ENCODE measurements at regions not wholly inside any gene's neighbourhood (a gene's known extent, or its start where the extent isn't known, plus 50 kb on each side); places are given as distances from the start of the nearest gene placed in this dataset.

DNA sequence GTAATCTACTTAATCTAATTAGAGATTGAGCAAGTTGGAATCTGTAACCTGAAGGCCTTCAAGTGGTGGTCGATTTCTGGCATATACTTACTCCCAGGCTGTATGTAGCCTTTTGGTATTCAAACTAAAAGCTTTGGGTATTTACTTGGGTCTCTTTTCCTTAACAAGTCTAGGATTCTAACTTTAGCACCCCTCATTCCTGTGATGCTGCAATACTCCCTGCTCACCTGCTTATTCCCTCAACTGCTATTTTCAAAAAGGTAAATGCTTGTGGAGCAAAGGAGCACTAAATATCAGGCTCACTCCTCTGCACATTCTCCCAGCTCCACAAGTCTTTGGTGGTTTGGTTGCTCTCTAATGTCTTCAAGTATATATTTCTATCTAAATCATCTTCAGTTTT lies 68.0 kb upstream of the CYYR1 start:
- Histone ChIP-seq H3K27me3 (no peaks in the 10 kb centered on the region), H3K4me3 (no peak overlapping the region), H3K9me3 (no peaks in the 10 kb centered on the region), H3K27ac (no peak overlapping the region), H3K36me3 (no peaks in the 10 kb centered on the region), H3K4me1 (no peaks in the 10 kb centered on the region)
- ATAC-seq (ENCODE audit: low FRiP score in 2 of 2) (no peak), DNase-seq (no peak)
- no peak for TF ChIP-seq EP300 (IDR thresholded peaks at IDR 0.05)
- TF ChIP-seq POLR2A (IDR thresholded peaks at IDR 0.05) = no peak
- WGBS, 2 donors = 72 to 87% methylated on average over 1 of the region's 1 CpG

DNA sequence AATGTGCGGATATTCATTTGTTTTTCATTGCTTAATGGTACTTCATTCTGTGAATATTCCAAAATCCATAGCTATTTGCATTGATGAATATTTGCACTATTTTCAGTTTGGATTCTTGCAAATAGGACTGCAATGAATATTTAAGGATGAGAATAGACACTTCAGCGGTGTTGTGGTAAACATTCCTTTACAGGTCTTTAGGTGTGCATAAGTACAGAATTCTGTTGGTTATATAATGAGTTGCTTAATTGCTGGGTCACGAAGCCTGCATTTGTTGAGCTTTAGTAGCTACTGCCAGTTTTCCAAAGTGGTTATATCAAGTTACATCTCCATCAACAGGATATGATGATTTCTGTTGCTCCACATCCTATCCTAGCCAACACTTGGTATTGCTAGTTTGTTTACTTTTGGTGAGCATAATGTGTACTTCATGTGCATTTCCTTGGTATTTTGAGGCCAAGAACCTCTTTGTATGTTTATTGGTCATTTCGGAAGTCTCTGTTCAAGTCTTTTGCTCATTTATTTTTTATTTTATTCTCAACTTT lies 64.2 kb upstream of the CYYR1 start:
- TF ChIP-seq, protein P1, sequence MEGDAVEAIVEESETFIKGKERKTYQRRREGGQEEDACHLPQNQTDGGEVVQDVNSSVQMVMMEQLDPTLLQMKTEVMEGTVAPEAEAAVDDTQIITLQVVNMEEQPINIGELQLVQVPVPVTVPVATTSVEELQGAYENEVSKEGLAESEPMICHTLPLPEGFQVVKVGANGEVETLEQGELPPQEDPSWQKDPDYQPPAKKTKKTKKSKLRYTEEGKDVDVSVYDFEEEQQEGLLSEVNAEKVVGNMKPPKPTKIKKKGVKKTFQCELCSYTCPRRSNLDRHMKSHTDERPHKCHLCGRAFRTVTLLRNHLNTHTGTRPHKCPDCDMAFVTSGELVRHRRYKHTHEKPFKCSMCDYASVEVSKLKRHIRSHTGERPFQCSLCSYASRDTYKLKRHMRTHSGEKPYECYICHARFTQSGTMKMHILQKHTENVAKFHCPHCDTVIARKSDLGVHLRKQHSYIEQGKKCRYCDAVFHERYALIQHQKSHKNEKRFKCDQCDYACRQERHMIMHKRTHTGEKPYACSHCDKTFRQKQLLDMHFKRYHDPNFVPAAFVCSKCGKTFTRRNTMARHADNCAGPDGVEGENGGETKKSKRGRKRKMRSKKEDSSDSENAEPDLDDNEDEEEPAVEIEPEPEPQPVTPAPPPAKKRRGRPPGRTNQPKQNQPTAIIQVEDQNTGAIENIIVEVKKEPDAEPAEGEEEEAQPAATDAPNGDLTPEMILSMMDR (IDR thresholded peaks at IDR 0.05) = no peak
- no peak for TF ChIP-seq POLR2A (IDR thresholded peaks at IDR 0.05)
- TF ChIP-seq EP300 (IDR thresholded peaks at IDR 0.05) = no peak
- no peak for TF ChIP-seq POLR2AphosphoS5 (IDR thresholded peaks at IDR 0.05)
- WGBS, 2 donors = 55 to 60% methylated on average over 4 of the region's 4 CpGs
- DNase-seq (no peak), ATAC-seq (ENCODE audit: low FRiP score in 2 of 2) (no peak)
- no peak overlapping the region for H3K27ac ChIP-seq
- no peaks in the 10 kb centered on the region for H3K4me1 ChIP-seq
- H3K9me3 ChIP-seq = peaks cover 0 to 8% (median 4%) of the 10 kb centered on the region in 4 donors
- no peaks in the 10 kb centered on the region for H3K27me3 ChIP-seq
- H3K4me3 ChIP-seq = no peak overlapping the region
- H3K36me3 ChIP-seq = no peaks in the 10 kb centered on the region

DNA sequence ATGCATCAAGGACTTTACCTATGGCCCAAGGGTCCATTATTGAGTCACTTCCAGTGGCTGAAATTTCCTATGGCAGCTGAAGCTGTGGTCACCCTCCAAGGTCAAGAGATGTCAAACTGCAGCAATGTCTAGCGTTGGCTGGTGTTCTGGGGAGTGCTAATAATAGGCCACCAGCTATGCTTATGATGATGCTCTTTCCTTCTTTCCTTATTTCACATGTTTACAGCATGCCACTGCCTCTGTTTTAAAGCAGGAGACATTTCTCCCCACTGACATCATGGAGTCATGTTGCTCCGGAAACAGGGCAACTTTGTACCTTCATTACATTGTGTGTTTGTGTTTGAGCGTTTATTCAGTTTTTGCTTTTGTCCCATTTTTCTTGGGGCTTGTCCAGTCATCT lies 62.6 kb upstream of the CYYR1 start:
- Histone ChIP-seq H3K9me3 (peaks cover 0 to 8% (median 4%) of the 10 kb centered on the region in 4 donors), H3K27me3 (no peaks in the 10 kb centered on the region), H3K27ac (no peak overlapping the region), H3K4me1 (no peaks in the 10 kb centered on the region), H3K4me3 (no peak overlapping the region), H3K36me3 (no peaks in the 10 kb centered on the region)
- DNase-seq (no peak), ATAC-seq (ENCODE audit: low FRiP score in 2 of 2) (no peak)
- TF ChIP-seq POLR2AphosphoS5 (IDR thresholded peaks at IDR 0.05) (no peak), POLR2A (IDR thresholded peaks at IDR 0.05) (no peak), EP300 (IDR thresholded peaks at IDR 0.05) (no peak)
- TF ChIP-seq, protein P1 (IDR thresholded peaks at IDR 0.05) = no peak
- 80 to 83% methylated on average over 3 of the region's 3 CpGs for WGBS, 2 donors

DNA sequence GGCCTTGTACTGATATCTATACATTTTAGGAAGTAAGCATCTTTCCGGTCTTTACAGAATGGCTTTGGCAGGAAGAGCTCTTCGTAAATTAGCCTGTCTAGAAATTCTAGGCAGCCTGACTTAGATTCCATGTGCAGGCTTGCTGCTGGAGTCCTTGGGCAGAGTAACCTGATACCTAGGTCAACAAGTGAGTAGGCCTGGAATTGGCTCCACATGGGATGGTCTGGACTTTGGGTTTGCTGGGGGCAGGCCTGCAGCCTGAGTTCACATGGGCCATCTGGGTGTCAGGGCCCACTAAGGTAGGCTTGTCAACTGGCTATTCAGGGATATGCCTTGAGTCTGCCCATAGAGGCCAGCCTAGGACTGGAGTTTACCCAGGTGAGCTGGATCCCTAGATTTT lies 59.6 kb upstream of the CYYR1 start:
- Histone ChIP-seq H3K27me3 (no peaks in the 10 kb centered on the region), H3K4me1 (no peaks in the 10 kb centered on the region), H3K4me3 (no peak overlapping the region), H3K27ac (no peak overlapping the region), H3K36me3 (no peaks in the 10 kb centered on the region), H3K9me3 (peaks cover 0 to 8% (median 4%) of the 10 kb centered on the region in 4 donors)
- ATAC-seq (ENCODE audit: low FRiP score in 2 of 2) (no peak), DNase-seq (no peak)
- WGBS, 2 donors = 48 to 71% methylated on average over 2 of the region's 2 CpGs
- TF ChIP-seq POLR2AphosphoS5 (IDR thresholded peaks at IDR 0.05) (no peak), EP300 (IDR thresholded peaks at IDR 0.05) (no peak), POLR2A (IDR thresholded peaks at IDR 0.05) (no peak)
- TF ChIP-seq, protein P1 (IDR thresholded peaks at IDR 0.05) = no peak

DNA sequence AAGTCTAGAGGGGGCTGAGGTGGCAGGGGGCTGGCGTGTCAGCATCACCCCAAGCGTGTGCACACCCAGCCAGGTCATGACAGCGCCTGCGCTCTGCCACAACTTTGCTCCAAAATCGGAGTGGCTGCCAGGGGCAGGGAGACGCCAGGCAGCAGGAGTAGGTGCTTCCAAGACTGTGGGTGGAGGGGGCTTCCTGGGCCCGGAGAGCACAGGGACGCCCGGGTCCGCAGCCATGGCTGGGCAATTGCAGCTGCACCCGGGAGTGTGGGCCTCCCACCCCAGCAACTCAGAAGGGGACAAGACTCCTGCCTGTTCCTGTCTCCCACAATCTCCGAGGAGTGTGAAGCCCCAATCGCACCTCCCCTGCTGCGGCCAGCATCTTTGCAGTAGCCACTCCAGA lies 53.1 kb upstream of the CYYR1 start:
- WGBS, 2 donors = 88 to 94% methylated on average over 14 of the region's 14 CpGs
- Histone ChIP-seq H3K4me1 (no peaks in the 10 kb centered on the region), H3K27me3 (no peaks in the 10 kb centered on the region), H3K27ac (no peak overlapping the region), H3K4me3 (no peak overlapping the region), H3K9me3 (no peaks in the 10 kb centered on the region), H3K36me3 (no peaks in the 10 kb centered on the region)
- ATAC-seq (ENCODE audit: low FRiP score in 2 of 2) (peak in 1 of 2 donors; percentile 8), DNase-seq (peak in 1 of 2 donors; percentile 58)
- TF ChIP-seq POLR2A (IDR thresholded peaks at IDR 0.05) (no peak), POLR2AphosphoS5 (IDR thresholded peaks at IDR 0.05) (no peak), EP300 (IDR thresholded peaks at IDR 0.05) (no peak)
- TF ChIP-seq, protein P1 (IDR thresholded peaks at IDR 0.05) = no peak

Data from upper lobe of left lung (tissue), 6 donors.